ENCODE measurements at regions not wholly inside any gene's neighbourhood (a gene's known extent, or its start where the extent isn't known, plus 50 kb on each side); places are given as distances from the start of the nearest gene placed in this dataset.

GRCh38 chr3:3366386-3366785 lies 186.9 kb upstream of the CRBN start:
- TF ChIP-seq CTCF (conservative IDR thresholded peaks at IDR 0.05) (no peak), ZFX (IDR thresholded peaks at IDR 0.05) (no peak)

Measured in C4-2B (cell line).